ENCODE measurements at regions not wholly inside any gene's neighbourhood (a gene's known extent, or its start where the extent isn't known, plus 50 kb on each side); places are given as distances from the start of the nearest gene placed in this dataset.

DNA sequence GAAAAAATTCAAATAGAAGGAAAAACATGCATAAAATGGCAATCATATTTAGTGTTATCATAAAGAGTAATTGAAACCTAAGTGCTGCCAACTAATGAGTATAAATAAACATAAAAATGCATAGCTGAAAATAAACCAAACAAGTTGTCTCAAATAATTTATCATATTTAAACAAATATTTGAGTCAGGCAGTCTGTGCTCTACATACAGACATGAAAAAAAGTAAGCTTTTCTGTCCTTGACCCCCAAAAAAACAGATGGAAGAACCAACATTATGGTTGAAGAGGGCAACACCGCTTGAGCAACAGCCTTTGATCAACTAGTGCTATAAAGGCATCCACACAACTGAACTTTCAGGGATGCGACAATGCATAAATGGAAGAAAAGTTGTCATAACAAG lies 735.1 kb upstream of the MIR17HG start:
- Histone ChIP-seq H3K36me3 (replicated peaks; ENCODE audit: low read depth, low read length) (no peaks in the 10 kb centered on the region), H3K27ac (ENCODE audit: low read length) (no peak overlapping the region), H3K79me2 (ENCODE audit: low read length) (no peaks in the 10 kb centered on the region), H3K27me3 (ENCODE audit: low read depth, low read length) (no peaks in the 10 kb centered on the region), H3K4me3 (ENCODE audit: low read length) (no peak overlapping the region), H4K20me1 (ENCODE audit: insufficient read depth, low read length) (no peaks in the 10 kb centered on the region), H3K4me2 (ENCODE audit: low read length) (no peak overlapping the region), H3K4me1 (ENCODE audit: low read length) (no peaks in the 10 kb centered on the region), H3K9me3 (ENCODE audit: insufficient read depth, low read length) (no peaks in the 10 kb centered on the region), H2AFZ (ENCODE audit: low read depth, low read length) (no peak overlapping the region), H3K9ac (ENCODE audit: low read length) (no peak overlapping the region)
- TF ChIP-seq, protein P1, sequence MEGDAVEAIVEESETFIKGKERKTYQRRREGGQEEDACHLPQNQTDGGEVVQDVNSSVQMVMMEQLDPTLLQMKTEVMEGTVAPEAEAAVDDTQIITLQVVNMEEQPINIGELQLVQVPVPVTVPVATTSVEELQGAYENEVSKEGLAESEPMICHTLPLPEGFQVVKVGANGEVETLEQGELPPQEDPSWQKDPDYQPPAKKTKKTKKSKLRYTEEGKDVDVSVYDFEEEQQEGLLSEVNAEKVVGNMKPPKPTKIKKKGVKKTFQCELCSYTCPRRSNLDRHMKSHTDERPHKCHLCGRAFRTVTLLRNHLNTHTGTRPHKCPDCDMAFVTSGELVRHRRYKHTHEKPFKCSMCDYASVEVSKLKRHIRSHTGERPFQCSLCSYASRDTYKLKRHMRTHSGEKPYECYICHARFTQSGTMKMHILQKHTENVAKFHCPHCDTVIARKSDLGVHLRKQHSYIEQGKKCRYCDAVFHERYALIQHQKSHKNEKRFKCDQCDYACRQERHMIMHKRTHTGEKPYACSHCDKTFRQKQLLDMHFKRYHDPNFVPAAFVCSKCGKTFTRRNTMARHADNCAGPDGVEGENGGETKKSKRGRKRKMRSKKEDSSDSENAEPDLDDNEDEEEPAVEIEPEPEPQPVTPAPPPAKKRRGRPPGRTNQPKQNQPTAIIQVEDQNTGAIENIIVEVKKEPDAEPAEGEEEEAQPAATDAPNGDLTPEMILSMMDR (IDR thresholded peaks at IDR 0.05; ENCODE audit: low read depth, low read length) = no peak
- TF ChIP-seq EZH2phosphoT487 (IDR thresholded peaks at IDR 0.05; ENCODE audit: low read depth) = no peak

DNA sequence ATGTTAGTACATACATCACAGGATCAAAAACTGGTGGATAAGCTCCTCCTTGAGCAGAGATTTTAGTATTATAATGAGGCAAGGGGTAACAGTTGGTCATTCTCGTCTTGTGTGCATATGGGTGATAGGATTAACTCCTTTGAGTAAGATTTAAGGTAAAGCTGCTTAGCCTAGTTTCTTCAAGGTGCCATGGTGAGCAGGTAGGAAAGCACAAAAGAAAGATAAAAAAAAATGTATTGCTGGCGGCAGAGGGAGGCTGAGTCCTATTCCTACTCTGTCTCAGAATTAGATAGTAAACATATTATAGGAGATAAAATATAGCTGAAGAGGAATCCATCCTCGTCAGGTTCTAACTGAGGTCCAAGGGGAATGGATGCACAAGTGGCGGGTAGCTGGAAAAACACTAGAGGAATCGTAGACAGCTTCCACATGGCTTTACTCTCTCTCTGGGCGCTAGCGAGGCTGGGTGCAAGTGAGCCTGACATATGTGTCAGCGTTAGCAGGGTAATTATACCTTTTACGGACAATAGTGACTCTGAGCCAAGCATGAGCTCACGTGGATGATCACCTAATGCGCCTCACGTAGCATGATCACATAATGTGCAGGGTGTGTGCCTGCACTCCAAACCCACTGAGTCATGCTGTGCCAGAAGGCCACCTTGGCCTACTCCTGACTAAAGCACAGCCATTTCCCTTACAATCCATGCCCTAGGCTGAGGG lies 734.3 kb upstream of the MIR17HG start:
- no peak overlapping the region for H3K9ac ChIP-seq (ENCODE audit: low read length)
- peaks cover 6% of the 10 kb centered on the region; the same call in 1 of the 2 replicates for H3K9me3 ChIP-seq (ENCODE audit: insufficient read depth, low read length)
- no peaks in the 10 kb centered on the region for H3K79me2 ChIP-seq (ENCODE audit: low read length)
- no peak overlapping the region for H3K4me3 ChIP-seq (ENCODE audit: low read length)
- no peaks in the 10 kb centered on the region for H3K27me3 ChIP-seq (ENCODE audit: low read depth, low read length)
- H3K36me3 ChIP-seq (replicated peaks; ENCODE audit: low read depth, low read length) = peaks cover under 1% of the 10 kb centered on the region
- H4K20me1 ChIP-seq (ENCODE audit: insufficient read depth, low read length) = no peaks in the 10 kb centered on the region
- TF ChIP-seq, protein P1 (IDR thresholded peaks at IDR 0.05; ENCODE audit: low read depth, low read length) = no peak
- TF ChIP-seq EZH2phosphoT487 (IDR thresholded peaks at IDR 0.05; ENCODE audit: low read depth) = no peak
- H3K27ac ChIP-seq (ENCODE audit: low read length) = no peak overlapping the region
- H3K4me1 ChIP-seq (ENCODE audit: low read length) = no peaks in the 10 kb centered on the region
- no peak overlapping the region for H3K4me2 ChIP-seq (ENCODE audit: low read length)
- no peak overlapping the region for H2AFZ ChIP-seq (ENCODE audit: low read depth, low read length)

GRCh38 chr13:90615236-90615635 lies 732.3 kb upstream of the MIR17HG start:
- Histone ChIP-seq H3K27ac (ENCODE audit: low read length) (no peak overlapping the region), H3K4me1 (ENCODE audit: low read length) (no peaks in the 10 kb centered on the region), H3K27me3 (ENCODE audit: low read depth, low read length) (no peaks in the 10 kb centered on the region), H3K9me3 (ENCODE audit: insufficient read depth, low read length) (peaks cover 16% of the 10 kb centered on the region; the same call in 1 of the 2 replicates), H3K36me3 (replicated peaks; ENCODE audit: low read depth, low read length) (peaks cover 7% of the 10 kb centered on the region), H3K79me2 (ENCODE audit: low read length) (no peaks in the 10 kb centered on the region), H3K4me2 (ENCODE audit: low read length) (no peak overlapping the region), H4K20me1 (ENCODE audit: insufficient read depth, low read length) (no peaks in the 10 kb centered on the region), H3K9ac (ENCODE audit: low read length) (no peak overlapping the region), H2AFZ (ENCODE audit: low read depth, low read length) (no peak overlapping the region), H3K4me3 (ENCODE audit: low read length) (no peak overlapping the region)
- no peak for TF ChIP-seq EZH2phosphoT487 (IDR thresholded peaks at IDR 0.05; ENCODE audit: low read depth)
- TF ChIP-seq, protein P1 (IDR thresholded peaks at IDR 0.05; ENCODE audit: low read depth, low read length) = no peak

DNA sequence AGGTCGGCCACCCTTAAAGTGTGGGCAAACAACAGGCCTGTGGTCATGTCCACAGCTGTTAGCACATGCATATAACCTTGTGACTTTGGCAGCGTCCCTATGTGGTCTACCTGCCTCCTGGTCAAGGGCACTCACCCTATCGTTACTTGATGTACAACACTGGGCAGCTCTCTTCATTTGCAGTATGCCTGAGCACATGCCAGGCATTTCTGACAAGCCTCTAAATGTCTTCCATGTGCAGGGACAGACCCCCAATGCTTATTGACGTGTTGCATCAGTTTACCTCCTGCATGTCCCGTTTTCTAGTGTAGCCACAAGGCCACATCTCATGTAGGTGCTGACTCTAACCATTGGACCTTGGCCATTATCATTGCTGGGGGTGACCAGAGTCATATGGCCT lies 731.7 kb upstream of the MIR17HG start:
- H3K4me3 ChIP-seq (ENCODE audit: low read length) = no peak overlapping the region
- no peaks in the 10 kb centered on the region for H3K4me1 ChIP-seq (ENCODE audit: low read length)
- H2AFZ ChIP-seq (ENCODE audit: low read depth, low read length) = no peak overlapping the region
- H3K9ac ChIP-seq (ENCODE audit: low read length) = no peak overlapping the region
- H3K27me3 ChIP-seq (ENCODE audit: low read depth, low read length) = no peaks in the 10 kb centered on the region
- no peaks in the 10 kb centered on the region for H4K20me1 ChIP-seq (ENCODE audit: insufficient read depth, low read length)
- no peak overlapping the region for H3K4me2 ChIP-seq (ENCODE audit: low read length)
- peaks cover 7% of the 10 kb centered on the region for H3K36me3 ChIP-seq (replicated peaks; ENCODE audit: low read depth, low read length)
- H3K79me2 ChIP-seq (ENCODE audit: low read length) = no peaks in the 10 kb centered on the region
- no peak overlapping the region for H3K27ac ChIP-seq (ENCODE audit: low read length)
- peaks cover 16% of the 10 kb centered on the region; the same call in 1 of the 2 replicates for H3K9me3 ChIP-seq (ENCODE audit: insufficient read depth, low read length)
- TF ChIP-seq EZH2phosphoT487 (IDR thresholded peaks at IDR 0.05; ENCODE audit: low read depth) = no peak
- TF ChIP-seq, protein P1 (IDR thresholded peaks at IDR 0.05; ENCODE audit: low read depth, low read length) = no peak

All from OCI-LY3 (cell line).